MCF 10A (cell line): ENCODE measurements at regions not wholly inside any gene's neighbourhood (a gene's known extent, or its start where the extent isn't known, plus 50 kb on each side); places are given as distances from the start of the nearest gene placed in this dataset.

Source experiments
- BruUV-seq: library from RNA; stranded (reverse); fragments of 400-500 nt; replicated peaks from 2 replicates; lab custom pipeline; 2021; lab: Mats Ljungman, UMichigan
- CTCF ChIA-PET: fragments of 300-600 bp; sonication (Branson Sonifier 250); formaldehyde crosslinking; extraction: SDS; loops from one replicate; lab custom pipeline; 2021; ENCODE audit warnings: antibody characterized with exemption, inconsistent platforms; lab: Yijun Ruan, JAX
- POLR2A ChIA-PET: fragments of 300-600, 350-650 bp; sonication (Branson Sonifier 250); formaldehyde crosslinking; extraction: SDS; loops from one replicate; lab custom pipeline; 2020; ENCODE audit warnings: antibody characterized with exemption, inconsistent platforms; lab: Yijun Ruan, JAX
- DNase-seq: peaks from one replicate; pipeline ENCODE4 v3.0.0-alpha.2; 2018; ENCODE audit not compliant: unreplicated experiment
- H3K27ac Mint-ChIP-seq: one replicate; pipeline ENCODE4 v1.8.0; 2022; ENCODE audit warnings: mild to moderate bottlenecking, low read depth, mixed read lengths; ENCODE audit not compliant: unreplicated experiment
- H3K27me3 Mint-ChIP-seq: one replicate; pipeline ENCODE4 v1.8.0; 2022; ENCODE audit warnings: mixed read lengths; ENCODE audit not compliant: insufficient read depth, unreplicated experiment
- H3K36me3 Mint-ChIP-seq: one replicate; pipeline ENCODE4 v1.8.0; 2022; ENCODE audit warnings: mild to moderate bottlenecking, moderate library complexity, mixed read lengths; ENCODE audit not compliant: insufficient read depth, unreplicated experiment
- H3K4me1 Mint-ChIP-seq: one replicate; pipeline ENCODE4 v1.8.0; 2022; ENCODE audit warnings: mixed read lengths; ENCODE audit not compliant: insufficient read depth, unreplicated experiment
- H3K4me3 Mint-ChIP-seq: one replicate; pipeline ENCODE4 v1.8.0; 2022; ENCODE audit warnings: mild to moderate bottlenecking, moderate library complexity, mixed read lengths; ENCODE audit not compliant: unreplicated experiment
- H3K9me3 Mint-ChIP-seq: one replicate; pipeline ENCODE4 v1.8.0; 2022; ENCODE audit warnings: mixed read lengths; ENCODE audit not compliant: unreplicated experiment
- CTCF ChIP-seq: fragments of 200-600 bp; IDR thresholded peaks from one replicate; pipeline ENCODE4 v1.8.0; 2022; ENCODE audit warnings: antibody characterized with exemption, mild to moderate bottlenecking; ENCODE audit not compliant: unreplicated experiment
- intact Hi-C: fragments of 100-400 bp; cut with micrococcal nuclease; formaldehyde crosslinking; loops from 2 replicates; pipeline ENCODE4 v1.14.1; 2022

GRCh38 chr10:118520116-118520742 is 75.2 kb downstream of the PRLHR start:
- no peak for DNase-seq
- Mint-ChIP-seq H3K4me1 (peaks cover 24% of the 10 kb centered on the region), H3K27me3 (no peaks in the 10 kb centered on the region), H3K36me3 (no peaks in the 10 kb centered on the region), H3K4me3 (no peak overlapping the region), H3K9me3 (peaks cover 7% of the 10 kb centered on the region), H3K27ac (no peak overlapping the region)
- no peak for TF ChIP-seq CTCF
- POLR2A ChIA-PET, result interaction anchor here (1.1 kb wide), 1 partner anchor 19 kb away, joined by 4 read pairs; no protein-coding TSS in a partner anchor
- intact Hi-C loops, result no loop called here
- BruUV-seq, result no TSS peak
- CTCF ChIA-PET, result no interaction called here

- ChIA-PET POLR2A (interaction anchor here (0.8 to 1.4 kb wide), 2 partner anchors 13 to 16 kb away, joined by 3 read pairs; no protein-coding TSS in a partner anchor), CTCF (interaction anchor here (0.6 kb wide), 1 partner anchor 1019 kb away, joined by 4 read pairs; no protein-coding TSS in a partner anchor)
- no peak overlapping the region for H3K27ac Mint-ChIP-seq
- no peaks in the 10 kb centered on the region for H3K36me3 Mint-ChIP-seq
- peaks cover 17% of the 10 kb centered on the region for H3K4me1 Mint-ChIP-seq
- DNase-seq, result no peak
- no peak overlapping the region for H3K4me3 Mint-ChIP-seq
- intact Hi-C loops, result no loop called here
- peaks cover 7% of the 10 kb centered on the region for H3K9me3 Mint-ChIP-seq
- TF ChIP-seq CTCF, result no peak
- no peaks in the 10 kb centered on the region for H3K27me3 Mint-ChIP-seq
- no TSS peak for BruUV-seq
Observed at GRCh38 chr10:118518095-118518494, 77.4 kb downstream of the PRLHR start.

GRCh38 chr10:118516716-118517115 is 78.7 kb downstream of the PRLHR start:
- no peak for TF ChIP-seq CTCF

GRCh38 chr10:118513174-118513573 is 82.3 kb downstream of the PRLHR start:
- Mint-ChIP-seq H3K27me3 (no peaks in the 10 kb centered on the region), H3K4me3 (no peak overlapping the region), H3K36me3 (no peaks in the 10 kb centered on the region), H3K27ac (no peak overlapping the region), H3K9me3 (peaks cover 3% of the 10 kb centered on the region), H3K4me1 (peaks cover 23% of the 10 kb centered on the region)
- CTCF ChIA-PET, result interaction anchor here (0.7 to 1.8 kb wide), 2 partner anchors 54 to 246 kb away, joined by 3 to 5 read pairs; no protein-coding TSS in a partner anchor
- intact Hi-C loops, result no loop called here
- no peak for TF ChIP-seq CTCF
- no peak for DNase-seq
- BruUV-seq, result no TSS peak
- POLR2A ChIA-PET, result interaction anchor here (1.0 to 2.2 kb wide), 2 partner anchors 10 to 12 kb away, joined by 3 to 8 read pairs; no protein-coding TSS in a partner anchor

More at GRCh38 chr10:118516716-118517115, 78.7 kb downstream of the PRLHR start:
- DNase-seq, result no peak
- intact Hi-C loops, result no loop called here
- no TSS peak for BruUV-seq
- Mint-ChIP-seq H3K9me3 (peaks cover 7% of the 10 kb centered on the region), H3K27me3 (no peaks in the 10 kb centered on the region), H3K36me3 (no peaks in the 10 kb centered on the region), H3K27ac (no peak overlapping the region), H3K4me1 (peaks cover 5% of the 10 kb centered on the region), H3K4me3 (no peak overlapping the region)
- POLR2A ChIA-PET, result no interaction called here
- CTCF ChIA-PET, result no interaction called here
